Cardiac septum (tissue), 1 donor: ENCODE measurements at regions not wholly inside any gene's neighbourhood (a gene's known extent, or its start where the extent isn't known, plus 50 kb on each side); places are given as distances from the start of the nearest gene placed in this dataset.

Source experiments
- DNase-seq: peaks from one replicate; pipeline ENCODE4 v3.0.0-alpha.2; 2020; ENCODE audit warnings: low spot score
- intact Hi-C: fragments of 100-400 bp; cut with DNase I; formaldehyde crosslinking; loops from one replicate; pipeline ENCODE4 v1.14.0; 2022
- donor health status: DM: no; HTN: no; CAD: no.

DNA sequence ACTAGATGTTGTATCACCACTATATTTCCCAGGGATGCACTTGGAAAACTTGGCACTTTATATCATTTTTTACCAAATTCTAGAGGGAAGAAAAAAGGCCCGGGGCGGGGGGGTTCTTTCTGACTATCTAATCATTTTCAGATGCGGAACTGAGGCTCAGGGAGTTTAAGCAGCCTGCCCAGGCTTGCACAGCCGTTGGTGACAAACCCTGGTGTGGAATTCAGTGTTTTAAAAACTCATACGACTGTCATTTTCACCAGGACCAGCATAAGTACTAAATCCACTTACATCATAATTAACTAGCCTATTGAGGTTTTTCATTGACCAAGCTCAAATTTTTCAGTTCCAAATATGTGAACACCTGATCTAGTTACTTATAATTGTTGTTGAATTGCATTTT is 181.0 kb downstream of the IPO8 start:
- intact Hi-C loops = loop anchor here (10.0 kb wide), 1 partner anchor 290 kb away; no protein-coding TSS in a partner anchor
- DNase-seq = no peak

DNA sequence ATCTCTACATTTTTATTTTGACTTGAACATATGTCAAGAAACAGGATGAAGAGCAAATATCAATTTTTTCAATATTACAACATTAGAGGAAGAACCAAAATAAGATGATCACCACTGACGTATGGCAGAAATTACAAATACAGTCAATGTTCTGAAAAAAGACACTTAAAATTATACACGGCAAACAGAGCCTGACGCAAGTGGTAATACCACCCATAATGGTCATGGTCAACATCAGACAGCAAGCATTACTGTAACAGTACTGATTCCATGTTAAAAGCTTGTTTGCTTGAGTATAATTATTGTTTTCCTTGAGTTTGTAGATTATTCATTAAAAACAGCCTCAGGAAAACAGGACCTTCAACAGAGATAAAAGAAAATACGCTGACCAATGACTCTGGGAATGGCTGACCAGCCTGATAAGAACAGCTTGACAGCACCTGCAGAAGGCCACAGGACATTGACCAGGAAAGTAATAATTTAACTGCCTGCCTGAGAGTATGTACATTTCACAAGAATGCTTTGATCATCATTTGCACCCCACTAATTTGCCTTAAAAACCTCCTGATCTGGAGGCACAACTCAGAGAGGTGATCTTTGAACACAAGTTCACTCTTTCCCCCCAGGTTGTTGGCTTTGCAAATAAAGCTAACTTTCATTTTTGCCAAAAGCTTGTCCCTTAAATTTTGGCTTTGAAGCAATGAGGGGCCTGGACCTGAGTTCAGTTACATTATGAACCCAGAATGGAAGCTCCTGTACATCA is 187.3 kb downstream of the IPO8 start:
- intact Hi-C loops = no loop called here
- no peak for DNase-seq

DNA sequence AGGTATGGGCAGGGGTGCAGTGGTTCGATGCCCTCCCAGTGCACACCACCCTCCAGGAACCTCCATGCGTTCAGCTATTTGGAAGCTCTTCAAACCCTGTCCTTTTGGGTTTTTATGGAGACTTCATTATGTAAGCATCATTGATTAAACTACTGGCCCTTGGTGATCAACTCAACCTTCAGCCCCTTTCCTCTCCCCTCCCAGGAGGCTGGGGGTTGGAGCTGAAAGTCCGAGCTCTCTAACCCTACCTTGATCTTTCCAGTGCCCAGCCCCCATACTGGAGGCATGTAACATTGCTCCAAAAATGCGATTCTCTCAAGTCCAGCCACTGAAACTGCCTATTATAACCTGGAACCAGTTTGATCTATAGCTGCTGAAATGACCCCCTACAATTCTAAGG is 188.1 kb downstream of the IPO8 start:
- intact Hi-C loops = no loop called here

DNA sequence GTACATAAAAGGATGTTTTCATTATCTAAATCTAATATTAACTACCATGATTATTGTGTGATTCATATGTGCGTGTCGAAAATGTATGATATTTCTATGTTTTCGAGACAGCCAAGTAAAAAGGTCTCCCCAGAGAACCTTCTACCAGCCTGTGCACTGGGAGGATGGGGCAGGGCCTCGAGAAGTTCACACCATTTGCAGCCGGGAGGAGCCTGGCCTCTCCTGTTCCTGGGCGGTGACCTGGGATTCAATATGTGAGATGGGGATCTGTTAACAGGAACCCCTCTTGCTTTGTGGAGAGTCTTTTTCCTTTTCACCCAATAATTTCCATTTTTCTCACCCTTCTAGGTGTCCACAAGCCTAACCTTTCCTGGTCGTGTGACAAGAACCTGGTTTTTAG is 189.3 kb downstream of the IPO8 start:
- intact Hi-C loops = no loop called here

More for the DNA sequence above, 188.1 kb downstream of the IPO8 start:
- no peak for DNase-seq

DNA sequence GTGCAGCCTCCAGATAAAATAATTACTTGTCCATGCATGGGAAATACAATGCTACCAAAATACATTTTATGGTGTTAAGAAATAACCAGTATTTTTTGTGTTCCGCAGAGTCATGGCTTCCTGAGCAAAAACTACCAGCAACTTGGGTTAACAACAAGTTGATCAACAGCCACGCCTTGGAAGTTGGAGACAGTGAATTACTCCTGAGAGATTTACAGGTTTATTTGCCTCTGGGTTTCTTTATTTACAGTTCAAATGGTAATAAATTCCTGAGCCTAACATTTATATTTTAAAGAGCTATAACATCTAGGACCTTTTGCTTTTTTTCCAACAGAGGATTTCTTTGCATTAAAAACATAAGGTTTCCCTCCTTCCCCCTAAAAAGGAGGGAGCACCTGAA is 194.0 kb downstream of the IPO8 start:
- no peak for DNase-seq
- intact Hi-C loops = no loop called here

More for the DNA sequence above, 189.3 kb downstream of the IPO8 start:
- no peak for DNase-seq

DNA sequence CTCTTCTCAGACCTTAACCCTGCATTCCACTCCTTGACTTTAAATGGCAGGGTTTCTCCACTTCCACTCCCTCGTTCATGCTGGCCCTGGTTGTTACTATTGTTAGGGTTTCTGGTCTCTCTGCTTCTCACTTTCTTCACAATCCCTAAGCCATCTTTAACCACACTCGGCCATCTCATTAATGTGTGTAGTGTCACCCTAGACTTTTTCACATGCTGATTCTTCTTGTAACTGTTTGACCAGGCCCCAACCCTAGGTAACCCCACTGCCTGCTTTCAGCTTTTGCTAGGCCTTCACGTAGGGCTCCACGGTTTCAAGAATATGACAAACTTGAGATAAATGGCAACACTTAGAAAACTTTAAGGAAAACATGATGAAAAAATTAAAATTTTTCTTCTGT is 195.1 kb downstream of the IPO8 start:
- intact Hi-C loops = no loop called here
- DNase-seq = no peak

DNA sequence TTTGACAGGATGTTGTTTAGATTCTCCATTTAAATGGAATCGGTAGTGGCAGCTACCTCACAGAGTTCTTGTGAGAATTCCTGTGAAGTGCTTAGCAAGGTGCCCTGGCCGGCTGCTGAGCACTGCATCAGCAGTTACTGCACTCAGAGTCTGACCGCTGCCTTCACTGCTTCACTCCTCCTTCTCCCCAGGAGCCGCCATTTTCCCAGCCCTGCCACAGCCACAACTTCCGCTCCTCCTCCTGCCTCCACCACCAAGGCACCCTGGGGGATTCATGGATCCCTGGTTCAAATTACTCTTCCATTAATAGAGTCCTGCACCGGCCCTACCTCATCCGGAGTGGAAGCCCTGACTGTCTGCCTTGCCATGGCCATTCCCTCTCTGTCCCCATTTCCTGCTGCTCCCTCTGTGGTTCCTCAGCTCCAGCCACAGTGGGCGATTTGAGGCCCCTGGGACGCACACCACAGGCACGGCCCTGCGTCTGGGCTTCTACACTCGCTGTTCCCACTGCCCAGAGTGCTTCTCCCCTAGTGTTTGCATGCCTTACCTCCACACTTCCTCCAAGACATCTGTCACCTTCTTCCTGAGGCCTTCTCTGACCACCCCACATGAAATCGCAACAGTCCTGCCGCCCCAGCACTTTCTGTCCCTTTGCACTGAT is 210.3 kb downstream of the IPO8 start:
- intact Hi-C loops = no loop called here
- no peak for DNase-seq

DNA sequence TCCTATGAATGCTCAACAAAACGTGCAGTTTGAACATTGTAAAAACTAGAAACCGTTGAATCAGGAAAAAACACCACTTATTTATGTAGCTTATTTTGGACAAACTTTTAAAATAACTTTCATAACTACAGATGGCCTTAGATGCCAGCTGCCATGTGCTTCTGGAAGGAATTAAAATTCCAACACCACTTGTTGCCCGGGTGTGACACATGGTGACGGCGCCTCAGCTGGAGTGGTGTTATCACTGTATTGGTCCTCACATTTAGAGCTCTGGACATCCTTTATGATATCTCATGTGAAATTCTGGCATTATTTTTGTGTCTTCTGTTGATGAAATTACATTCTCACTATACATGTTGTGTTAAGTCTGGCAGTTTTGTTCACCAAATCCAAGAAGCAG is 211.0 kb downstream of the IPO8 start:
- DNase-seq = no peak
- intact Hi-C loops = no loop called here

DNA sequence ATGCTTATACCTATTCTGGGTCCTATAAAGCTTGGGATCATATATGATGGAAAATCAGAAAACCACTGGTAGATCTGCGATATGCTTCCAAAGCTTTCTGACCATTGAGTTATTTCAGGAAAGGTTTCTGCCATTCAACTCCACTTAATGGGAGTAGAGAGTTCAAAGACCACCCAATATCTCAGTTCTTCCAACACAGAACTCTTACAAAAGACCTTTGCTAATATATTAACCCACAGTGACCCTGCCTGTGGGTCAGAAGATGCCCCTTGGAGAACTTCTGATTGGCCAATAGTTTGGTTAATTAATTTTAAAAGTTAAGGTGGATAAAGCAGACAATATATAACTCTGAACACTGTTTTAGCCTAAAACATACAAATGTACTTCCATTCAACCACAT is 213.0 kb downstream of the IPO8 start:
- intact Hi-C loops = no loop called here
- no peak for DNase-seq

DNA sequence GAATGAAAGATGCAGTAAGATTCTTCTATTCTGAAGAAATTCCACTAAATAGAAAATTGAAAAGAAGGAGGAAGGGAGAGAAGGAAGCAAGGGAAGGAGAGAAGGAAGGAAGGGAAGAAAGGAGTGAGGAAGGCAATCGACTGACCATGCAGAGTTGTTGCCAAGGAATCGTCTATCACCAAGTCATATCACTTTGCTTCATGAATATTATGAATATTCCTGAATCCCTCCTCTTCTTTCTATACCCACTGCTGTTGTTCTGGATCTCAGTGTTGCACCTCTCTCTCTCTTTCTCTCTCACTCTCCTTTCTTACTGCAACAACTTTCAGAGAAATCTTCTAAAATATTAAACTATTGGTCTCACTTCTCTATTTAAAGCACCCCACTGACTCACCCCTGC is 222.4 kb downstream of the IPO8 start:
- intact Hi-C loops = no loop called here
- no peak for DNase-seq

DNA sequence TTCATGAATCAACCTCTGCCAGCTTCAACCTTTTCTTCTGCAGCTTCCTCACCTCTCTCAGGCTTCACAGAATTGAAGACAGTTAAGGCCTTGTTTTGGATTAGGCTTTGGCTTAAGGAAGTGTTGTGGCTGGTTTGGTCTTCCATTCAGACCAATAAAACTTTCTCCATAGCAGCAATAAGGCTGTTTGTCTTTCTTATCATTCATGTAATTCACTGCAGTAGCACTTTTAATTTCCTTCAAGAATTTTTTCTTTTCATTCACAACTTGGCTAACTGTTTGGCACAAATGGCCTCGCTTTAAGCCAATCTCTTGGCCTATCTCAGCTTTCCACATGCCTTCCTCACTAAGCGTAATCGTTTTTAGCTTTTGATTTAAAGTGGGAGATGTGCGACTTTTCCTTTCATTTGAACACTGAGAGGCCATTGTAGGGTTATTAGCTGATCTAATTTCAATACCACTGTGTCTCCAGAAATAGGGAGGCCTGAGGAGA is 229.5 kb downstream of the IPO8 start:
- DNase-seq = no peak
- intact Hi-C loops = no loop called here

DNA sequence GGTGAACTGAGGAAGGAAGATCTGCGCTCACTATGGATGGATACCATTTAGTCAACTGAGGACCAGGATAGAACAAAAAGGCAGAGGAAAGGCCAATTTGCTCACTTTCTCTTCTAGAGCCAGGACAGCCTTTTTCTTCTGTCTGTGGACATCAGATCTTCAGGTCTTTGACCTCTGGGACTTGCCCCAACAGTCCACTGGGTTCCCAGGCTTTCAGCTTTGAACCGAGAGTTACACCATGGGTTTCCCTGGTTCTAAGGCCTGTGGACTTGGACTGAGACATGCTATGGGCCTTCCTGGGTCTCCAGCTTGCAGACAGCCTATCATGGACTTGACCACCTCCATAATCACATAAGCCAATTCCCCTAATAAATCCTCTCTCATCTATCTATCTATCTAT is 232.0 kb downstream of the IPO8 start:
- no peak for DNase-seq
- intact Hi-C loops = no loop called here

DNA sequence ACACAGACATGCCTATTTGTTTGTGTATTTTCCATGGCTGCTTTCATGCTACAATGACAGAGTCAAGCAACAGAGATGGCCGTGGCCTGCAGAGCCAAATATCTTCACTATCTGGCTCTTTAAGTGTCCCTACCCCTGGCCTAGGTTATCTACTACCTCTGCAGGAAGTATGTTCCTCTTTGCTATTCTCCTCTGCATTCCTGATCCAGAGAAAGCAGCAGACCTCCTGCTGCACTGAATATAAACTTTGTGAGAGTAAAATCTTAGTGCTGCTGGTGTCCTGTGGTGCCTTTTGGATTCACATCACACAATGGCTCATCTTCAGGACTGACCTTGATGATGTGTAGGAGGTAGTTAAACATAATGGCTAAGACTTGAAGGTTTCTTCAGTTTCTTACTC is 233.4 kb downstream of the IPO8 start:
- intact Hi-C loops = no loop called here
- DNase-seq = no peak

DNA sequence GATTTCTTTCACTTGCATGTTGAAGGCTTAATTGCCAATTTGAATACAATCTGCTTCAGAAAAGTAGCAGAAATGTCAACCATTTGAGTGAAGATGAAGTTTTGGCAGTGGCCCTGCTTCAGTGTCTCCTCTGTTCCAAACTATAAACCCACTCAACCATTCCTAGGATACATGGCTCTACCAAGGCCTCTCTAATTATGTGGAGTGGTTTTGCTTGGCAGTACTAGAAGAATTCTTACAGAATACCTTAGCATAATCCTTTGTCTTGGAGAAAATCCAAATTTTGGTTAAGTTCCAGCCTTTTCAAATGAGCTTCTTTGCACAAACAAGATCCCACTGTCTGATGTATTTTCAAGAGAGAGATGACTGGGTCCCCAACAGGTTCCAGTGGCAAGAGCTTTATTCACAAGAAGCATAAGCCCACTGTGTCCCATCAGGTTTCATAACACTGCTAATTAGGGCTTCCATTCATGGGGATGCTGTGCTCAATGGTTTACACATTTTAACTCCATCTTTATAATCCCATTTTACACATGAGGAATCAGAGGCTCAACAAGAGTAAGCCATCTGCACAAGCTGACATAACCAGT is 234.5 kb downstream of the IPO8 start:
- intact Hi-C loops = no loop called here
- no peak for DNase-seq

DNA sequence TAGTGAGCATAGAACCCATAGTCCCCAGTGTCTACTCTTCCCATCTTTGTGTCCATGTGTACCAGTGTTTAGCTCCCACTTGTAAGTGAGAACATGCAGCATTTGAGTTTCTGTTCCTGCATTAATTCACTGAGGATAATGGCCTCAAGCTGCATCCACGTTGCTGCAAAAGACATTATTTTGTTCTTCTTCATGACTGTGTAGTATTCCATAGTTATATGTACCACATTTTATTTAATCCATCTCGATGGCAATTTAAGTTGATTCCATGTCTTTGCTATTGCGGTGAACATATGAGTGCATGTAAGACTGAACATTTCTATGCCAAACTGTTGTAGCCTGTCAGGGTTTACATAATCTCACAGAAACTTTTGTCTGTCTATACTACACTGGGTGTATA is 237.2 kb downstream of the IPO8 start:
- no peak for DNase-seq
- intact Hi-C loops = no loop called here

DNA sequence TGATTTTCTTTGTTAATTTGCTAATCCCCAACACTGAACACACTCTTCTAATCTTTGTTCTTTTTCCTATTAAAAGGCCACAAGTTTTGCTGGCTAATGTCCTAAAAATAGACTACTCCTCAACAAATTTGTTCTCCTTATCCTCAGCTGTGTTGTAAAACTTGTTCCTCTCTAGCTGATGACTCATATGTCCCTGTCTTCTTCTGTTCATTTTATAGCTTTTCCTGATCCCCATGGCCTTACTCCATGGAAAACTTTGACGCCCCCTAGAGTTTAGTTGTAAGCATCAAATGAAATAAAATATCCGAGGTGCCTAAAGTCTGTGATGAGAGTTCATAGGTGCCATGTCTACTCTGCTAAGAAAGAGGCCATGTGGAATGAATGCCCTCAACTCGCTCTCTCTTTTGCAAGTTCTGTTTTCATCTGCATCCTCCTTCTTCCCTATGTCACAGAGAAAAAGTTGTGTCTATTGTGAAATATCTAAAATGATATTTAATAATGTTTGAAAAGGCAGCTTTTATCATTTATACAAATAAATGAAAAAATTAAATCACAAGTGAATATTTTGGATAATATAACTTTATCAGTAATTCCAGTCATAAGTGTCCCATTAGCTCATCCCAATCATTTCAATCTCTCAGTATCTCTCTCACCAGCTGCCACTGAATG is 237.9 kb downstream of the IPO8 start:
- no peak for DNase-seq
- intact Hi-C loops = no loop called here

DNA sequence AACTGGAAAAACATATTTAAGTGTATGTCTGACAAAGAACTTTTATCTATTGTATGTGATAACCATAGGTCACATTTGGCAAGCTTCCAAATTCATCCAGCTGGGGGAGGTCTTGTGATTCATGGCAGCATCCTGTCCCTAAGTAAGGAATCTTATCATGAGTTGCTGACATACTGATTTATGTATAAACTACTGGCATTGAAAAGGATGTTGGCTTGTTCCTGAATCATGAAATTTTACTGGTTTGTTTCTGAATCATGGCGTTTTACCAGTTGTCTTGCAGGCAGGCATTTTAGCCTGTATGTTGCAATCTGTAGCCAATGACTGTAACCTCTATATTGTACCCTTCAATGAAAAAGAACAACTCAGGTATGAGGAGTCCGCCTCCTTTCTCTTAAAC is 244.8 kb downstream of the IPO8 start:
- intact Hi-C loops = no loop called here
- no peak for DNase-seq

DNA sequence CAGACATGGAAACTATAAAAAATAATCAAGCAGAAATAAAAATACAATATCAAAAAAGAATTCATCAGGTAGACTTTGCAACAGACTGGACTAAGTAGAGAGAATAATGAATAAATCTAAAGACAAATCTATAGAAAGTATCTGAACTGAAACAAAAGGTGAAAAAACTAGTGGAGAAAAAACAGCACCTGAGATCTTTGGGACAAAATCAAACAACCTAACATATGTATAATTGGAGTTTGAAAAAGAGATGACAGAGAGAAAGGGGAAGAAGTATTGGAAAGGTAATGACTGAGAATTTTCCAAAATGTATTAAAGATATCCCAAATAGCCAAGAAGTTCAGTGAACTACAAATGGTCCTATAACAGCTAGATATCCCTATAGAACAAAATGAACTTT is 245.4 kb downstream of the IPO8 start:
- no peak for DNase-seq
- intact Hi-C loops = no loop called here

DNA sequence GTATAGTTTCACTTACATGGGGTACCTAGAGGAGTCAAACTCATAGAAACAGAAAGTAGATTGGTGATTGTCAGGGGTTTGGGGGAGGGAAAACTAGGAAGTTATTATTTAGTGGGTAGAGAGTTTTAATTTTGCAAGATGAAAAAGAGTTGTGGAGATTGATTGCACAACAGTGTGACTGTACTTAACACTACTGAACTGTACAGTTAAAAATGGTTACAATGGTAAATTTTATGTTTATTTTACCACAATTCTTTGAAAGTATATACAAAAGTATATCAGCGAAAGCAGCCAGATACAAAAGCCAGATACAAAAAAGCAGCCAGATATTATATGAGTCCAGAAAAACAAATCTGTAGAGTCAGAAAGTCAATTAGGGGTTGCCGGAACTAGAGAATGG is 247.6 kb downstream of the IPO8 start:
- no peak for DNase-seq
- intact Hi-C loops = no loop called here

DNA sequence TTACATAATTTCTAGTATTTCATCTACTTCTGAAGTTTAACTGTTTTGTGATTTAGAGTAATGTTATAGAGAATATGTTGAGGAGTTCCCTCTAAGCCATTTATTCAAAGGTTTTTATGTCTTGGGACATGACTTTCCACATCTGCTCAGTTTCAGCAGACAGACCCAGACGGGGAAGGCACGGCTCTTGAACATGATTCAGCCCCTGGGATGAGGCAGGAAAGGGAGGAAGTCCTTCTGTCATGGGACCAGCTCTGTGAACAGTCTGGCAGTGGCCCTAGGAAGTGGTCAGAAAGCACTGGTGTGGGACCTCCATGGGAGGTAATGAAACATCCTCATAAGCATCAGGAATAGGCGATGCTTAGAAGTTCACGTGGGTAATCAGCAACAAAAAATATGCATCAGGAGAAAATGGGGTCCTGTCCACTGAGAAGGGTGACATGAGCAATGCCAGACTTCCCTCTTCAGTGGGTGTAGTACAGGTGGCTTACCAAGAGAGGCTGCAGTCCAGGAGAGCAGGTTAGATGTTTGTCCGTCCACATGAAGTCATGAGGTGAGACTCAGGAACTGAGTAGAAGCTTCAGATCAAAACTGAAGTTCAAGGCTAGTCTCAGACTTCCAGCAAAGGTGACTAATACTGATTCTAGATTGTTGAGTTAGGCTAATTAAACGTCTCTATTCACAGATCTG is 248.5 kb downstream of the IPO8 start:
- no peak for DNase-seq
- intact Hi-C loops = no loop called here
